Gastroesophageal sphincter (tissue), 4 donors: ENCODE measurements at regions not wholly inside any gene's neighbourhood (a gene's known extent, or its start where the extent isn't known, plus 50 kb on each side); places are given as distances from the start of the nearest gene placed in this dataset.

Experiments
- ATAC-seq: fragments of 150-250 bp; one replicate; pipeline ENCODE4 v1.9.1; 2016; ENCODE audit warnings: mild to moderate bottlenecking, moderate library complexity
- H3K27ac ChIP-seq, 4 donors: fragments of 200-600 bp; sonication (generic) in 3 of 4; 1 replicate in 3 of 4; 2 replicates in 1 of 4; pipeline ENCODE4 v1.5.1; 2016 to 2019
- H3K27me3 ChIP-seq: fragments of 200-600 bp; sonication (generic); one replicate; pipeline ENCODE4 v1.5.1; 2019
- H3K36me3 ChIP-seq, 2 donors: fragments of 200-600 bp; sonication (generic); one replicate each; pipeline ENCODE4 v1.5.1; 2019; ENCODE audit warnings: control low read depth in 1 of 2
- H3K4me1 ChIP-seq, 3 donors: fragments of 200-600 bp; sonication (generic); 1 replicate in 2 of 3; 2 replicates in 1 of 3; pipeline ENCODE4 v1.5.1; 2016 to 2019; ENCODE audit warnings: control low read depth in 2 of 3
- H3K4me3 ChIP-seq, 2 donors: fragments of 200-600 bp; sonication (generic); one replicate each; pipeline ENCODE4 v1.5.1; 2019; ENCODE audit warnings: mild to moderate bottlenecking in 1 of 2, moderate library complexity in 1 of 2
- H3K9me3 ChIP-seq, 3 donors: fragments of 200-600 bp; sonication (generic); one replicate each; pipeline ENCODE4 v1.5.1; 2017 to 2019; ENCODE audit warnings: control low read depth in 2 of 3
- EP300 ChIP-seq: sonication (generic); formaldehyde crosslinking; IDR thresholded peaks from one replicate; pipeline ENCODE4 v1.6.1; 2017; ENCODE audit warnings: antibody characterized with exemption, mild to moderate bottlenecking
- POLR2A ChIP-seq, 2 donors: fragments of 450-650 bp; IDR thresholded peaks; one replicate each; pipeline ENCODE4 v1.6.1; 2017; ENCODE audit warnings: antibody characterized with exemption in 2 of 2, mild to moderate bottlenecking in 2 of 2, moderate library complexity in 1 of 2
- POLR2AphosphoS5 ChIP-seq: sonication (generic); formaldehyde crosslinking; IDR thresholded peaks from one replicate; pipeline ENCODE4 v1.6.1; 2017; ENCODE audit warnings: antibody characterized with exemption
- WGBS, 2 donors: methylation state at CpG; one replicate each; pipeline ENCODE4 v1.1.5; 2018; ENCODE audit warnings: low coverage in 1 of 2; 5-methylcytosine and 5-hydroxymethylcytosine counted together
- TF ChIP-seq, protein P1 (sequence below), 4 experiments: fragments of 200-600 bp in 2 of 4; fragments of 450-650 bp in 2 of 4; sonication (generic) in 1 of 4; IDR thresholded peaks; one replicate each; pipeline ENCODE4 v1.5.1; 2017 to 2019; ENCODE audit warnings: antibody characterized with exemption in 4 of 4, mild to moderate bottlenecking in 2 of 4, moderate library complexity in 2 of 4

DNA sequence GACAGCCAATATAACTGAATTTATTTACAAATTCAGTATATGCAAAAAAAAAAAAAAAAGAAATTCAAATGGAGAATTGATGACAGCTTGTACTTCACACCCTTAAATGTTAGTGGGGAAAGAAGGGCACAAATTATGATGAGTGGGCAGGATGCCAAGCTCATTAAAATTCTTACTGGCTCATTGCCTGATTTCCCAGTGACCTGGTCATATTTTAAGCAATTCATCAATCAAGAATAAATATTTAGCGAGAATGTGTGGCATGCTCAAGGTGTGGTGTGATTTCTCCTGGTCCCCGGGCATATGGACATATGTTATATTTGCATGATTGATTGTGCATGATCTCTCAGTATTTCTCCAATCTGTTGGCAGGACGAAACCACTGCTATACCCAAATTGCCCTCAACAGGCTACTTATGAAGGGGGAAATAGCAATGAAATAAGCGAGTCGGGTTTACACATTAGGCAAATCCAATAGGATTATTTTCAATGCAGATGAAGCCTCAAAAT is 883.0 kb downstream of the LRRTM4 start:
- H3K4me3 ChIP-seq = no peak overlapping the region
- ATAC-seq = no peak
- no peaks in the 10 kb centered on the region for H3K4me1 ChIP-seq
- H3K9me3 ChIP-seq = peaks cover 0 to 3% (median 0%) of the 10 kb centered on the region in 3 donors
- no peak overlapping the region for H3K27ac ChIP-seq
- H3K27me3 ChIP-seq = no peaks in the 10 kb centered on the region
- WGBS, 2 donors = 43 to 56% methylated on average over 4 to 5 of the region's 5 CpGs
- no peaks in the 10 kb centered on the region for H3K36me3 ChIP-seq
- TF ChIP-seq POLR2A (IDR thresholded peaks at IDR 0.05) (no peak), EP300 (no peak), POLR2AphosphoS5 (no peak)
- TF ChIP-seq, protein P1, sequence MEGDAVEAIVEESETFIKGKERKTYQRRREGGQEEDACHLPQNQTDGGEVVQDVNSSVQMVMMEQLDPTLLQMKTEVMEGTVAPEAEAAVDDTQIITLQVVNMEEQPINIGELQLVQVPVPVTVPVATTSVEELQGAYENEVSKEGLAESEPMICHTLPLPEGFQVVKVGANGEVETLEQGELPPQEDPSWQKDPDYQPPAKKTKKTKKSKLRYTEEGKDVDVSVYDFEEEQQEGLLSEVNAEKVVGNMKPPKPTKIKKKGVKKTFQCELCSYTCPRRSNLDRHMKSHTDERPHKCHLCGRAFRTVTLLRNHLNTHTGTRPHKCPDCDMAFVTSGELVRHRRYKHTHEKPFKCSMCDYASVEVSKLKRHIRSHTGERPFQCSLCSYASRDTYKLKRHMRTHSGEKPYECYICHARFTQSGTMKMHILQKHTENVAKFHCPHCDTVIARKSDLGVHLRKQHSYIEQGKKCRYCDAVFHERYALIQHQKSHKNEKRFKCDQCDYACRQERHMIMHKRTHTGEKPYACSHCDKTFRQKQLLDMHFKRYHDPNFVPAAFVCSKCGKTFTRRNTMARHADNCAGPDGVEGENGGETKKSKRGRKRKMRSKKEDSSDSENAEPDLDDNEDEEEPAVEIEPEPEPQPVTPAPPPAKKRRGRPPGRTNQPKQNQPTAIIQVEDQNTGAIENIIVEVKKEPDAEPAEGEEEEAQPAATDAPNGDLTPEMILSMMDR (IDR thresholded peaks at IDR 0.05) = no peak

- Histone ChIP-seq H3K9me3 (no peaks in the 10 kb centered on the region), H3K36me3 (no peaks in the 10 kb centered on the region), H3K27ac (no peak overlapping the region), H3K4me3 (no peak overlapping the region), H3K27me3 (no peaks in the 10 kb centered on the region), H3K4me1 (no peaks in the 10 kb centered on the region)
- 86 to 96% methylated on average over 3 of the region's 3 CpGs for WGBS, 2 donors
- TF ChIP-seq, protein P1 (IDR thresholded peaks at IDR 0.05) = no peak
- TF ChIP-seq POLR2A (IDR thresholded peaks at IDR 0.05) (no peak), EP300 (no peak), POLR2AphosphoS5 (no peak)
- no peak for ATAC-seq
Observed at GRCh38 chr2:76633276-76633921, 888.8 kb downstream of the LRRTM4 start.

GRCh38 chr2:76625101-76625500 is 897.1 kb downstream of the LRRTM4 start:
- Histone ChIP-seq H3K4me3 (no peak overlapping the region), H3K4me1 (no peaks in the 10 kb centered on the region), H3K27ac (no peak overlapping the region), H3K27me3 (no peaks in the 10 kb centered on the region), H3K36me3 (no peaks in the 10 kb centered on the region), H3K9me3 (no peaks in the 10 kb centered on the region)
- 83% methylated on average over 1 of the region's 3 CpGs; no CpG with 5 or more reads in 1 of the 2 donors for WGBS, 2 donors
- no peak for TF ChIP-seq EP300
- TF ChIP-seq, protein P1 (IDR thresholded peaks at IDR 0.05) = no peak
- no peak for TF ChIP-seq POLR2AphosphoS5
- no peak for TF ChIP-seq POLR2A (IDR thresholded peaks at IDR 0.05)
- no peak for ATAC-seq

GRCh38 chr2:76613330-76613729 is 902.6 kb upstream of the GCFC2 start:
- Histone ChIP-seq H3K4me3 (no peak overlapping the region), H3K4me1 (no peaks in the 10 kb centered on the region), H3K27ac (no peak overlapping the region), H3K9me3 (no peaks in the 10 kb centered on the region), H3K36me3 (no peaks in the 10 kb centered on the region), H3K27me3 (no peaks in the 10 kb centered on the region)
- TF ChIP-seq, protein P1 (IDR thresholded peaks at IDR 0.05) = no peak
- TF ChIP-seq POLR2A (IDR thresholded peaks at IDR 0.05) (no peak), EP300 (no peak), POLR2AphosphoS5 (no peak)
- ATAC-seq = no peak

DNA sequence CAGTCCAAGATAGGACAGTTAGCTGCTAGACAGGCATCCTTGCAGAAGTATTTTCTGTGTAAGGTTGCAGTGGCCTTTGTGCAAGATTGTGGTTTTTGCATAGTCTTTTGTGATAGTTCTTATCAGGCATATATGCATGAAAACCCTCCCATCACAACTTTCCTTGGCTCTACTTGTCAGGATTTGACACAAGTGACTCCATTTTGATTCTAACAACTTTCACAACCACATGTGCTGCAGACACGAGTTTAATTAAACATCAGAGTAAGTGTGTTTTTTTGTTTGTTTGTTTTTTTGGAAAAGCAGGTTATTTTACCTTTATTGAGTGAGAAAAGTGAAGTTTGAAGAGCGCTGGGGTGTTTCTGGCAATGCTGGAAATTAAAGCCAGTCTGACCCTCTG is 902.0 kb upstream of the GCFC2 start:
- no peak for ATAC-seq
- Histone ChIP-seq H3K9me3 (no peaks in the 10 kb centered on the region), H3K4me3 (no peak overlapping the region), H3K27me3 (no peaks in the 10 kb centered on the region), H3K27ac (no peak overlapping the region), H3K36me3 (no peaks in the 10 kb centered on the region), H3K4me1 (no peaks in the 10 kb centered on the region)
- no peak for TF ChIP-seq POLR2A (IDR thresholded peaks at IDR 0.05)
- no peak for TF ChIP-seq POLR2AphosphoS5
- no peak for TF ChIP-seq EP300
- TF ChIP-seq, protein P1 (IDR thresholded peaks at IDR 0.05) = no peak
- 14 to 55% methylated on average over 1 to 2 of the region's 2 CpGs for WGBS, 2 donors
